Fibroblast of lung (primary cell): ENCODE measurements at regions not wholly inside any gene's neighbourhood (a gene's known extent, or its start where the extent isn't known, plus 50 kb on each side); places are given as distances from the start of the nearest gene placed in this dataset.
A peak's percentile ranks its signal among the peaks of the same experiment; 100 is the strongest.

ENCODE experiments used
- DNase-seq, 2 donors: peaks; one replicate each; pipeline versions ENCODE4 v3.0.0 to v3.0.0-alpha.2; 2010; ENCODE audit warnings: low read depth in 2 of 2
- H2AFZ ChIP-seq: 2 replicates; pipeline ENCODE4 v1.5.1; 2012; ENCODE audit warnings: low read length, control low read depth, inconsistent platforms
- H3K27ac ChIP-seq: 2 replicates; pipeline ENCODE4 v1.5.1; 2011; ENCODE audit warnings: low read length, control low read depth; ENCODE audit not compliant: insufficient read depth
- H3K27me3 ChIP-seq: 2 replicates; pipeline ENCODE4 v1.5.1; 2011; ENCODE audit warnings: mild to moderate bottlenecking, low read length; ENCODE audit not compliant: control insufficient read depth, insufficient read depth
- H3K36me3 ChIP-seq: 2 replicates; pipeline ENCODE4 v1.5.1; 2011; ENCODE audit warnings: low read length; ENCODE audit not compliant: control insufficient read depth, insufficient read depth
- H3K4me1 ChIP-seq: 2 replicates; pipeline ENCODE4 v1.5.1; 2011; ENCODE audit warnings: low read length; ENCODE audit not compliant: control insufficient read depth, insufficient read depth; ENCODE audit errors: extremely low read depth
- H3K4me2 ChIP-seq: 2 replicates; pipeline ENCODE4 v1.5.1; 2011; ENCODE audit warnings: low read length, control low read depth; ENCODE audit not compliant: insufficient read depth; ENCODE audit errors: extremely low read depth
- H3K4me3 ChIP-seq, 4 experiments: fragments of 200-600 bp in 1 of 4; sonication (generic) in 1 of 4; replicated peaks in 1 of 4; 2 replicates each; pipeline ENCODE4 v1.5.1; 2011 to 2016; ENCODE audit warnings: low read length in 4 of 4, low read depth in 3 of 4, mild to moderate bottlenecking in 3 of 4, control low read depth in 2 of 4, inconsistent platforms in 1 of 4, mixed read lengths in 1 of 4; ENCODE audit not compliant: insufficient read depth in 1 of 4; ENCODE audit errors: control extremely low read depth in 1 of 4
- H3K79me2 ChIP-seq: 2 replicates; pipeline ENCODE4 v1.5.1; 2012; ENCODE audit warnings: mild to moderate bottlenecking, low read length, inconsistent platforms; ENCODE audit not compliant: control insufficient read depth, insufficient read depth
- H3K9ac ChIP-seq: 2 replicates; pipeline ENCODE4 v1.5.1; 2011; ENCODE audit warnings: mild to moderate bottlenecking, low read length, control low read depth; ENCODE audit not compliant: insufficient read depth
- H3K9me3 ChIP-seq: 2 replicates; pipeline ENCODE4 v1.5.1; 2012; ENCODE audit warnings: low read depth, low read length; ENCODE audit not compliant: control insufficient read depth, insufficient read depth
- H4K20me1 ChIP-seq: 2 replicates; pipeline ENCODE4 v1.5.1; 2011; ENCODE audit warnings: low read length; ENCODE audit not compliant: control insufficient read depth, insufficient read depth; ENCODE audit errors: extremely low read depth
- CTCF ChIP-seq, 2 donors: IDR thresholded peaks in 1 of 2; conservative IDR thresholded peaks in 1 of 2; 1 replicate in 1 of 2; 2 replicates in 1 of 2; pipeline ENCODE4 v1.5.1; 2011 to 2012; ENCODE audit warnings: low read length in 2 of 2, control low read depth in 1 of 2, inconsistent platforms in 1 of 2, low read depth in 1 of 2, mild to moderate bottlenecking in 1 of 2
- EZH2 ChIP-seq: IDR thresholded peaks from 2 replicates; pipeline ENCODE4 v1.5.1; 2012; ENCODE audit warnings: low read length, control low read depth, mild to moderate bottlenecking; ENCODE audit errors: missing control alignments

DNA sequence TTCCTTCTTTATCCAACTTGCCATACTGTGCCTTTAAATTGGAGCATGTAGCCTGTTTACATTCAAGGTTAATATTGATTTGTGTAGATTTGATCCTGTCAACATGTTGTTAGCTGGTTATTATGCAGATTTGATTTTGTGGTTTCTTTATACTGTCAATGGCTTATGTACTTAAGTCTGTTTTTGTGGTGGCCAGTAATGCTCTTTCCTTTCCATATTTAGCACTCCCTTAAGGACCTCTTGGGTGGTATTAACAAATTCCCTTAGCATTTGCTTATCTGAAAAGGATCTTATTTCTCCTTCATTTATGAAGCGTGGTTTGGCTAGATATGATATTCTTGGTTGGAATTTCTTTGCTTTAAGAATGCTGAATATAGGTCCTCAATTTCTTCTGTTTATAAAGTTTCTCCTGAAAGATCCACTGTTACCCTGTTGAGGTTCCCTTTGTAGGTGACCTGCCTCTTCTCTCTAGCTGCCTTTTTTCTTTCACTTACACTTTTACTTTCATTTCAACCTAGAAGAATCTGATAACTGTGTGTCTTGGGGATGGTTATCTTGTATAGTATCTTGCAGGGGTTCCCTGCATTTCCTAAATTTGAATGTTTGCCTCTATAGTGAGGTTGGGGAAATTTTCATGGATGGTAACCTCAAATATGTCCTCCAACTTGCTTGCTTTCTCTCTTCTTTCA lies 86.9 kb upstream of the NEGR1 start:
- H3K4me3 ChIP-seq, result no peak overlapping the region
- DNase-seq, result peak; percentile 3 to 19
- H3K36me3 ChIP-seq, result no peaks in the 10 kb centered on the region
- no peak overlapping the region for H3K27ac ChIP-seq
- H3K9me3 ChIP-seq, result no peaks in the 10 kb centered on the region
- H2AFZ ChIP-seq, result no peak overlapping the region
- no peaks in the 10 kb centered on the region for H3K4me1 ChIP-seq
- H3K4me2 ChIP-seq, result no peak overlapping the region
- H3K79me2 ChIP-seq, result no peaks in the 10 kb centered on the region
- H4K20me1 ChIP-seq, result no peaks in the 10 kb centered on the region
- H3K9ac ChIP-seq, result no peak overlapping the region
- TF ChIP-seq EZH2 (no peak), CTCF (conservative IDR thresholded peaks at IDR 0.05 in 1 of 2, IDR thresholded peaks at IDR 0.05 in 1 of 2; ENCODE audit: low read depth in 1 of 2, low read length in 2 of 2) (no peak)
- H3K27me3 ChIP-seq, result no peaks in the 10 kb centered on the region

- peak; percentile 57 to 64 for DNase-seq
- Histone ChIP-seq H3K27ac (no peak overlapping the region), H3K27me3 (no peaks in the 10 kb centered on the region), H3K9me3 (no peaks in the 10 kb centered on the region), H2AFZ (no peak overlapping the region), H3K9ac (no peak overlapping the region), H4K20me1 (no peaks in the 10 kb centered on the region), H3K4me1 (no peaks in the 10 kb centered on the region), H3K36me3 (no peaks in the 10 kb centered on the region), H3K79me2 (no peaks in the 10 kb centered on the region), H3K4me2 (no peak overlapping the region), H3K4me3 (no peak overlapping the region)
- TF ChIP-seq CTCF (conservative IDR thresholded peaks at IDR 0.05 in 1 of 2, IDR thresholded peaks at IDR 0.05 in 1 of 2; ENCODE audit: low read depth in 1 of 2, low read length in 2 of 2), result no peak
- no peak for TF ChIP-seq EZH2
Observed at GRCh38 chr1:72366466-72366865, 84.1 kb upstream of the NEGR1 start.

DNA sequence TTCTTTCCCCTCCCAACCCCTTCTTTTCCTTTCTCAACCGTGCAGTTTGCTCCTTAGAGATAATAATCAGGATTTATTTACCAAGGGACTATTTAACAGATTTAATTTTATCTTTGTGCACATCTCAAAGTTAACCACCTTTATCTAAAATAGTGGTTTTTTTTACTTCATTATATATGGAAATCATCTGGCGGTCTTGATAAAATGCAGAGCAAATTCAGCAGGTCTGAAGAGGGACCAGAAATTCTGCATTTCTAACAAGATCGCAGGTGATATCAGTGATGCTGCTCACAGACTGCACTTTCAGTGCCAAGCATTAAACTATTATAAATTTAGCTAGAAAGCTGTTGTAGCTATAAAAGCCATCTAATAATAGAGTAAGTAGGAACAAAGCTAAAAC lies 83.4 kb upstream of the NEGR1 start:
- H4K20me1 ChIP-seq, result no peaks in the 10 kb centered on the region
- H3K4me2 ChIP-seq, result no peak overlapping the region
- no peaks in the 10 kb centered on the region for H3K4me1 ChIP-seq
- no peaks in the 10 kb centered on the region for H3K27me3 ChIP-seq
- TF ChIP-seq EZH2 (no peak), CTCF (conservative IDR thresholded peaks at IDR 0.05 in 1 of 2, IDR thresholded peaks at IDR 0.05 in 1 of 2; ENCODE audit: low read depth in 1 of 2, low read length in 2 of 2) (no peak)
- no peak overlapping the region for H3K27ac ChIP-seq
- H3K9me3 ChIP-seq, result no peaks in the 10 kb centered on the region
- DNase-seq, result no peak
- H2AFZ ChIP-seq, result no peak overlapping the region
- H3K36me3 ChIP-seq, result no peaks in the 10 kb centered on the region
- no peaks in the 10 kb centered on the region for H3K79me2 ChIP-seq
- H3K9ac ChIP-seq, result no peak overlapping the region
- H3K4me3 ChIP-seq, result no peak overlapping the region
